Hematopoietic multipotent progenitor cell treated with erythropoietin and hydrocortisone succinate and interleukin-3 and kit ligand, for 17 days (in vitro differentiated cells): ENCODE measurements at regions not wholly inside any gene's neighbourhood (a gene's known extent, or its start where the extent isn't known, plus 50 kb on each side); places are given as distances from the start of the nearest gene placed in this dataset.
"Not testable (repeated sequence)": the region's sequence is repeated elsewhere in the genome, so short reads cannot be mapped to it uniquely, and the experiment has no call there.

Source experiments
- DNase-seq: peaks from one replicate; pipeline ENCODE4 v3.0.0-alpha.2; 2015; ENCODE audit warnings: low spot score

GRCh38 chr9:97179616-97180015 lies 127.8 kb upstream of the CCDC180 start:
- DNase-seq = no peak

GRCh38 chr9:97176206-97176605 lies 131.3 kb upstream of the CCDC180 start:
- DNase-seq = no peak

GRCh38 chr9:97168174-97168573 lies 129.2 kb upstream of the CTSV start:
- peak; percentile 37 for DNase-seq

GRCh38 chr9:97166496-97167138 lies 127.7 kb upstream of the CTSV start:
- DNase-seq = not testable (repeated sequence)

- DNase-seq = no peak
Observed at GRCh38 chr9:97160255-97160654, 121.3 kb upstream of the CTSV start.

GRCh38 chr9:97158722-97159121 lies 119.8 kb upstream of the CTSV start:
- DNase-seq = not testable (repeated sequence)

GRCh38 chr9:97155441-97155840 lies 116.5 kb upstream of the CTSV start:
- DNase-seq = not testable (repeated sequence)

- DNase-seq = no peak
Observed at GRCh38 chr9:97153967-97154366, 115.0 kb upstream of the CTSV start.

GRCh38 chr9:97153160-97153559 lies 114.2 kb upstream of the CTSV start:
- DNase-seq = not testable (repeated sequence)

GRCh38 chr9:97150471-97150870 lies 111.5 kb upstream of the CTSV start:
- DNase-seq = not testable (repeated sequence)

GRCh38 chr9:97148428-97148827 lies 109.5 kb upstream of the CTSV start:
- DNase-seq = not testable (repeated sequence)

- not testable (repeated sequence) for DNase-seq
Observed at GRCh38 chr9:97145680-97146079, 106.7 kb upstream of the CTSV start.

GRCh38 chr9:97140566-97140965 lies 101.6 kb upstream of the CTSV start:
- DNase-seq = no peak

- DNase-seq = no peak
Observed at GRCh38 chr9:97136421-97136820, 97.5 kb upstream of the CTSV start.

GRCh38 chr9:97133966-97134365 lies 95.0 kb upstream of the CTSV start:
- DNase-seq = not testable (repeated sequence)

- no peak for DNase-seq
Observed at GRCh38 chr9:97132865-97133264, 93.9 kb upstream of the CTSV start.

- not testable (repeated sequence) for DNase-seq
Observed at GRCh38 chr9:97130864-97131263, 91.9 kb upstream of the CTSV start.

- DNase-seq = not testable (repeated sequence)
Observed at GRCh38 chr9:97130387-97130786, 91.4 kb upstream of the CTSV start.

GRCh38 chr9:97128919-97129318 lies 90.0 kb upstream of the CTSV start:
- DNase-seq = no peak

- DNase-seq = no peak
Observed at GRCh38 chr9:97124256-97124655, 85.3 kb upstream of the CTSV start.

- DNase-seq = no peak
Observed at GRCh38 chr9:97110696-97111095, 71.8 kb upstream of the CTSV start.

GRCh38 chr9:97109194-97109811 lies 70.4 kb upstream of the CTSV start:
- DNase-seq = peak; percentile 19

- DNase-seq = not testable (repeated sequence)
Observed at GRCh38 chr9:97105220-97105619, 66.3 kb upstream of the CTSV start.
